HUES6 (cell line): ENCODE measurements at regions not wholly inside any gene's neighbourhood (a gene's known extent, or its start where the extent isn't known, plus 50 kb on each side); places are given as distances from the start of the nearest gene placed in this dataset.

Experiments used
- H3K27ac ChIP-seq: 2 replicates; pipeline ENCODE4 v1.7.0; 2013; ENCODE audit warnings: low read depth, mild to moderate bottlenecking, low read length, inconsistent platforms
- H3K27me3 ChIP-seq: 2 replicates; pipeline ENCODE4 v1.6.1; 2013; ENCODE audit warnings: low read length; ENCODE audit not compliant: control insufficient read depth, insufficient read depth
- H3K36me3 ChIP-seq: 2 replicates; pipeline ENCODE4 v1.6.1; 2013; ENCODE audit warnings: low read length; ENCODE audit not compliant: control insufficient read depth, insufficient read depth
- H3K4me1 ChIP-seq: 2 replicates; pipeline ENCODE4 v1.6.1; 2013; ENCODE audit warnings: low read length; ENCODE audit not compliant: control insufficient read depth, insufficient read depth
- H3K4me3 ChIP-seq: 2 replicates; pipeline ENCODE4 v1.5.1; 2013; ENCODE audit warnings: low read depth, low read length
- H3K9ac ChIP-seq: one replicate; pipeline ENCODE4 v1.6.1; 2013; ENCODE audit warnings: mild to moderate bottlenecking, low read length
- H3K9me3 ChIP-seq: 2 replicates; pipeline ENCODE4 v1.6.1; 2013; ENCODE audit warnings: low read depth, low read length; ENCODE audit not compliant: control insufficient read depth, insufficient read depth

DNA sequence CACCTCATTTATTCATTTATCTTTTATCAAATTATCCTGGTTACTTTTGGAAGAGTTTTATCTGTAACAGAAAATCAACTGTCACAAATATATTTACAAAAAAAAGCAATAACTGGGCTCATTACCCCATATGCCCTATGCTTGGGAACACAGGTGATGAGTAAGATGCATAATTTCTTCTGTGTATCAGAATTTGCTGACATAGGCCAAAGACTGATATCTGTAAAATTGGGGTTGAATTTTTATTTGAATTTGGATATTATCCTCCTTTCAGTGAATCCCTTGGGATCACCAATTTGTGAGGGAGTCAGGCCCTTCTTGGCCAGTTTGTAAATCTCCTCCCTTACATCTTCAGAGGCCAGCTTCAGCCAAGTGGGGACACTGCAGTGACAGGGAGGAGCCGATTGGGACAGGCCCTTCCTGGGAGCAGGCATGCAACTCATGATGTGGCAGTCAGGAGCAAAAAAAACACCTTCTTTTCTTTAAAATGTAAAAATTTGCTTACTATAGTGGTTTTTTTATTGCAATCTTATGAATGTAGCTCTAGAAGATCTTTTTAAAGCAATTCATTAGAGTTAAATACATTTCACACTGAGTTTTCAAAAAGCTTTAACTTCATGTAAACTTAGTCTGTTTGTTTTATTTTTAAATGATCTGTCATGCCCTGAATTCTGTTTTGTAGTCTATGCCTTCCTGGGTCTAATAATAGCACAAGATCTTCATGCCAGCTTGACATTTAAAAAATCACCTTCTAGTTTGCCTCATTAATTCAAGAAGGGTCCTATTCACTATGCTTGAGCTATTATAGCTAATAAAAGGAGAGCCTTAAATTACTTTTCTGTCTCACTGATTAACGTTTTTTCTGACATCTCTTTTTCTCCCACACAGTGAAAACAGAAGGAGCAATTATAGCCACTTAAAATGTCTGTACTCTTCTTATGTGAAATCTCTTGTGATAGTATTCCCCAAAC is 136.6 kb upstream of the SPRY1 start:
- no peak overlapping the region for H3K4me3 ChIP-seq
- no peaks in the 10 kb centered on the region for H3K4me1 ChIP-seq

GRCh38 chr4:123260653-123261052 is 135.9 kb upstream of the SPRY1 start:
- H3K36me3 ChIP-seq: peaks cover 7% of the 10 kb centered on the region
- H3K9me3 ChIP-seq: no peaks in the 10 kb centered on the region
- H3K9ac ChIP-seq: no peak overlapping the region
- H3K27ac ChIP-seq: no peak overlapping the region
- no peaks in the 10 kb centered on the region for H3K4me1 ChIP-seq
- H3K27me3 ChIP-seq: no peaks in the 10 kb centered on the region
- H3K4me3 ChIP-seq: no peak overlapping the region

More for the DNA sequence above, 136.6 kb upstream of the SPRY1 start:
- Histone ChIP-seq H3K36me3 (peaks cover 7% of the 10 kb centered on the region), H3K27me3 (no peaks in the 10 kb centered on the region), H3K9me3 (no peaks in the 10 kb centered on the region), H3K27ac (no peak overlapping the region), H3K9ac (no peak overlapping the region)

DNA sequence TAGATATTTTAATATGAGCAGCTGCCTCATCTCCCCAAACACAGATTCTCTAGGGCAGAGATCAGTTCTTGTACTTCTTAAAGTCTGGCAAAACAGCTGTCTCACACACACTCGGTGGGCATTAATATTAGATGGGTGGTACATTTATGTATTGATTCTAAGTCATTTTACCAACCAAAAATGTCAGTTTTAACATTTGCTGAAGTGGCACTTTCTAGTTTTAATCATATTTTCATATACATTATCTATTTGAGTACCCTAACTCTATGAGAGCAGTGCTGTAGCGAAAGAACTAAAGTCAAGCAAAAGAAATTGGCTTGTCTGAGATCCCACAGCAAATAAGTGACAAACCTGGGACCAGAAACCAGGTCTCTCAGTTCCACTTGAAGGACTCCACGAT is 134.5 kb upstream of the SPRY1 start:
- Histone ChIP-seq H3K9ac (no peak overlapping the region), H3K27me3 (no peaks in the 10 kb centered on the region), H3K4me3 (no peak overlapping the region), H3K4me1 (no peaks in the 10 kb centered on the region), H3K27ac (no peak overlapping the region), H3K9me3 (no peaks in the 10 kb centered on the region), H3K36me3 (no peaks in the 10 kb centered on the region)

GRCh38 chr4:123265443-123265842 is 131.2 kb upstream of the SPRY1 start:
- Histone ChIP-seq H3K27ac (no peak overlapping the region), H3K9ac (no peak overlapping the region), H3K36me3 (no peaks in the 10 kb centered on the region), H3K4me1 (no peaks in the 10 kb centered on the region), H3K9me3 (no peaks in the 10 kb centered on the region), H3K4me3 (no peak overlapping the region), H3K27me3 (no peaks in the 10 kb centered on the region)

GRCh38 chr4:123266221-123266620 is 130.4 kb upstream of the SPRY1 start:
- Histone ChIP-seq H3K36me3 (no peaks in the 10 kb centered on the region), H3K4me1 (no peaks in the 10 kb centered on the region), H3K9ac (no peak overlapping the region), H3K4me3 (no peak overlapping the region), H3K27me3 (no peaks in the 10 kb centered on the region), H3K27ac (no peak overlapping the region), H3K9me3 (no peaks in the 10 kb centered on the region)

GRCh38 chr4:123278755-123279154 is 117.8 kb upstream of the SPRY1 start:
- H3K9ac ChIP-seq: no peak overlapping the region
- no peaks in the 10 kb centered on the region for H3K9me3 ChIP-seq
- H3K4me1 ChIP-seq: no peaks in the 10 kb centered on the region
- no peak overlapping the region for H3K4me3 ChIP-seq
- H3K27me3 ChIP-seq: no peaks in the 10 kb centered on the region
- no peaks in the 10 kb centered on the region for H3K36me3 ChIP-seq
- H3K27ac ChIP-seq: no peak overlapping the region

GRCh38 chr4:123283371-123283895 is 113.2 kb upstream of the SPRY1 start:
- no peaks in the 10 kb centered on the region for H3K27me3 ChIP-seq
- no peak overlapping the region for H3K27ac ChIP-seq
- no peak overlapping the region for H3K9ac ChIP-seq

GRCh38 chr4:123284168-123284567 is 112.4 kb upstream of the SPRY1 start:
- 0 out of 2 replicates have a peak, but pooled peaks cover 2% of the 10 kb centered on the region for H3K36me3 ChIP-seq

More at GRCh38 chr4:123283371-123283895, 113.2 kb upstream of the SPRY1 start:
- Histone ChIP-seq H3K36me3 (no peaks in the 10 kb centered on the region), H3K9me3 (no peaks in the 10 kb centered on the region), H3K4me1 (no peaks in the 10 kb centered on the region), H3K4me3 (no peak overlapping the region)

GRCh38 chr4:123286903-123287466 is 109.6 kb upstream of the SPRY1 start:
- Histone ChIP-seq H3K36me3 (0 out of 2 replicates have a peak, but pooled peaks cover 6% of the 10 kb centered on the region), H3K27me3 (no peaks in the 10 kb centered on the region)

More at GRCh38 chr4:123284168-123284567, 112.4 kb upstream of the SPRY1 start:
- no peak overlapping the region for H3K27ac ChIP-seq
- H3K27me3 ChIP-seq: no peaks in the 10 kb centered on the region
- H3K9ac ChIP-seq: no peak overlapping the region
- no peak overlapping the region for H3K4me3 ChIP-seq
- H3K4me1 ChIP-seq: no peaks in the 10 kb centered on the region
- no peaks in the 10 kb centered on the region for H3K9me3 ChIP-seq

DNA sequence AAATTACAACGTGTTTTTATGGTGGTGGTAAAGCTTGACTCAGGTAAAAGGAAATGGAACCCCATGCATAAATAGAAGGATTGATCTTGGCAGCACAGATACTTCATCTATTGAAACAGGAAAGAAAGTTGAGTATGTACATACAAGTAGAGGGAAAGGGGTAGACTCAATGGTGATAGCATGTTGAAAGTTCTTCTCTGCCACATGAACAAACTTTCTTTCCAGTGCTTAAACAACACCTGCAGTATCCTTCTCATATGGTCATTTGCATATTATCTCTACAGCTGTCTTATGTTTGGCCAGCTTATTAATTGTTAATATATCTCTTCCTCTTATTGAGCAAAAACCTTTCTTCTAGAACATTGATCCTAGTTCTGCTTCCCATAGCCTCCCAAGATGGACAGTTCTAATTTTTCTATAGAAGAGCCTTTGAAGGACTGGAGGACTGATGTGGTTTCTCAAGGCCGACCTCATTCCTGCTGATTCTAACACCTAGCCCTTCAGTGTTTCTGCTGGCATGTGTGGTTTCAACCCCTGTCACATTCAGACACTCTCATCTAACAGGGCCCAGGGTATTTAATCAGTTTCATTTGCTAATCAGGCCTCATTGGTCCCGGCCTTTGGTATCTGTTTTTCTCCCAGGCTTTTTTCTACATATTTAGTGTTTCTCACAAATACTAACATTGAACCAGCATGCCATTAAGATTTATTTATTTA is 108.1 kb upstream of the SPRY1 start:
- Histone ChIP-seq H3K4me3 (no peak overlapping the region), H3K36me3 (0 out of 2 replicates have a peak, but pooled peaks cover 6% of the 10 kb centered on the region), H3K4me1 (no peaks in the 10 kb centered on the region), H3K9ac (no peak overlapping the region), H3K9me3 (peaks cover 26% of the 10 kb centered on the region; the same call in 1 of the 2 replicates), H3K27me3 (no peaks in the 10 kb centered on the region), H3K27ac (no peak overlapping the region)

More at GRCh38 chr4:123286903-123287466, 109.6 kb upstream of the SPRY1 start:
- H3K9ac ChIP-seq: no peak overlapping the region
- no peak overlapping the region for H3K4me3 ChIP-seq
- no peaks in the 10 kb centered on the region for H3K4me1 ChIP-seq
- H3K9me3 ChIP-seq: peaks cover 24% of the 10 kb centered on the region; the same call in 1 of the 2 replicates
- no peak overlapping the region for H3K27ac ChIP-seq
